ENCODE measurements at regions not wholly inside any gene's neighbourhood (a gene's known extent, or its start where the extent isn't known, plus 50 kb on each side); places are given as distances from the start of the nearest gene placed in this dataset.

GRCh38 chr11:87545858-87546257 lies 508.1 kb downstream of the TMEM135 start:
- TF ChIP-seq MAX (IDR thresholded peaks at IDR 0.05), result no peak
- TF ChIP-seq EZH2 (IDR thresholded peaks at IDR 0.05; ENCODE audit: low read depth, low read length, severe bottlenecking), result no peak
- TF ChIP-seq CTCF (IDR thresholded peaks at IDR 0.05; ENCODE audit: control extremely low read depth in 1 of 3, insufficient read depth in 1 of 3, low read depth in 1 of 3, low read length in 3 of 3), result no peak
- TF ChIP-seq POLR2A (IDR thresholded peaks at IDR 0.05; ENCODE audit: control extremely low read depth in 1 of 2, low read depth in 2 of 2, low read length in 2 of 2), result no peak
- no peak for TF ChIP-seq HDAC2 (IDR thresholded peaks at IDR 0.05; ENCODE audit: borderline replicate concordance in 1 of 2, low read depth in 2 of 2, low read length in 2 of 2)
- no peak for TF ChIP-seq POLR2AphosphoS5 (IDR thresholded peaks at IDR 0.05; ENCODE audit: low read depth, low read length)
- TF ChIP-seq SP1 (IDR thresholded peaks at IDR 0.05; ENCODE audit: low read depth, low read length), result no peak
- no peak for TF ChIP-seq TEAD4 (IDR thresholded peaks at IDR 0.05; ENCODE audit: low read depth, low read length)
- no peak for TF ChIP-seq GABPA (IDR thresholded peaks at IDR 0.05; ENCODE audit: borderline replicate concordance, insufficient read depth, low read length)
- no peak for TF ChIP-seq EGR1 (IDR thresholded peaks at IDR 0.05; ENCODE audit: borderline replicate concordance, low read depth, low read length)
- TF ChIP-seq RFX5 (IDR thresholded peaks at IDR 0.05; ENCODE audit: borderline replicate concordance, low read depth, low read length), result no peak
- no peak for TF ChIP-seq USF2 (IDR thresholded peaks at IDR 0.05; ENCODE audit: low read length)
